Right hindlimb (tissue), 1 donor: ENCODE measurements at regions not wholly inside any gene's neighbourhood (a gene's known extent, or its start where the extent isn't known, plus 50 kb on each side); places are given as distances from the start of the nearest gene placed in this dataset.
"Not testable (repeated sequence)": the region's sequence is repeated elsewhere in the genome, so short reads cannot be mapped to it uniquely, and the experiment has no call there.

Experiments
- DNase-seq: peaks from one replicate; pipeline ENCODE4 v3.0.0-alpha.2; 2018

GRCh38 chr3:153762411-153763235 is 358.6 kb upstream of the ARHGEF26 start:
- DNase-seq = no peak

DNA sequence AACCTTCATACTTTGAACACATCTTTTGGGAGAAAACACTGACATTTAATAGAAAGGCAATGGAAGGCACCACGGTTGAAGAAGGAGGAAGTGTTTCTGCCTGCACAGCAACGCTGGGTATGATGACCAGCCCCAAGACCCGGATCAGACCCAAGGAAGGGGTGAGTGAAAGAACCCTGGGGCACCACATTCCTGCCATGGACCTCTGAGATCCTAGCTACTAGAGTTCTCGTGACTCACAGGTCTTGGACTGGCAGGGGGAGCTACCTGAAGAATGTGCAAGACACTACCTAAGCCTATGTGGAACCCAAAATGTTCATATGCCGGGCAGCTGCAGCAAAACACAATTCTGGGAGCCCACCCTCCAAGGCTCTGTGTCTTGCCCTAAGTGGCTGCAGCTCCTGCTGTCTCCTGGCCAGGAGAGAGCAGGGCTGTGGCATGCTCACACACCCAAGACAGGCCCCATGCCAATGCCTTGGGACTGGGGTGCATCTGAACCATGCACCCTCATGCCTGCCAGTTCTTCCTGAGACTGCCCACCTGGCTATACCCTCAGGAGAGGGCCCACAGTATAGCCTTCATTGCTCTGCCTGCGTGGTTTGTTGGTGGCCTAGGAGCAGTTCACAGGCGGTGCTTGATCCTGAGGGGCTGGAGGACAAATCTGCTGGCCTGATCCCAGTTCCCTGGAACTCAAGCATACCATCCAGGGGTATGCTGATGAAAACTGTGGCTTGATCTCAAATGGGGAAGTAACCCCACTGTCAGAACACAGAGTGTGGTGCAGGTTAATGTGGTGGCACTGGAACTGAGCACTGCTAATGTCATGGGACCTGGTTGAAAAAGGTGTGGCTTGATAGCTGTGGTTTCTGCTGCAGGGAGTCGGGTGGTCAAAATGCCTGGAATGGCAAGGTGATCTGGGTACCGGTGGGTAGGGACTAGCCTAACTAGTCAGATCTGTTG is 353.3 kb upstream of the ARHGEF26 start:
- DNase-seq = no peak

GRCh38 chr3:153768561-153769469 is 352.4 kb upstream of the ARHGEF26 start:
- DNase-seq = no peak

- peak; percentile 84 for DNase-seq
These were observed 338.1 kb upstream of the ARHGEF26 start for GRCh38 chr3:153783106-153783505.

DNA sequence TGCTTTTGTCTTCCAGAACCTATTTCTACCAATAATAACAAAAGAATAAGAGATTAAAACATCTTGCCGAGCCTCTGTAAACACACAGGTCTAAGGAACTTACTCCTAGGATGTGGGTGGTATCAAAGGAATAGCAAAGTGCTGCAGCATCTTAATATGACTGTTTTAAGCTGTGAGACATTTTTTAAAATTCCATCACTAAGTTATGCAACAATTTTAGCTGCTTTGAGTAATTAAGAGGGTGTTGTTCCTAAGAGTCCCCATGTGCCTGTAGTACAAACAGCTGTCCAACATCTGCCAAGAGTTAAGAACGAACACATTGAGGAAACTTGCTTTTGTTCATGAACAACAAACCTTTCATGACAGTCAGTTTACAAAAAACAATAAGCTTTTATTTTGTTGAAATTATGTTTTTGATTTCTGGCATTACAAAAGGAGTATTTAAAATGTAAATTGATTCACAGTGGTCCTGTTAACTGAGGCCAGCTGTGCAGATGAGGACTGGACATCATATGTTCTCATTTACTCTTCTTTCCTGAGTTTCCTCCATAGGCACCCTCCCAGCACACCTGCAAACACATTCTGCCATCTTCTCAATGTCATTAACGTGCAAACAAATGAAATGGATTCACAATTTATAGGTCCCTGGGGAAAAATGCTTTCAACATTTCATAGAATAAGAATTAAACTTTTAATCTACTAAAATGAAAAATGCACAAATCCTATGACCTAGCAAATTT is 337.3 kb upstream of the ARHGEF26 start:
- peak; percentile 63 for DNase-seq

- no peak for DNase-seq
These were observed 335.3 kb upstream of the ARHGEF26 start for GRCh38 chr3:153785901-153786300.

DNA sequence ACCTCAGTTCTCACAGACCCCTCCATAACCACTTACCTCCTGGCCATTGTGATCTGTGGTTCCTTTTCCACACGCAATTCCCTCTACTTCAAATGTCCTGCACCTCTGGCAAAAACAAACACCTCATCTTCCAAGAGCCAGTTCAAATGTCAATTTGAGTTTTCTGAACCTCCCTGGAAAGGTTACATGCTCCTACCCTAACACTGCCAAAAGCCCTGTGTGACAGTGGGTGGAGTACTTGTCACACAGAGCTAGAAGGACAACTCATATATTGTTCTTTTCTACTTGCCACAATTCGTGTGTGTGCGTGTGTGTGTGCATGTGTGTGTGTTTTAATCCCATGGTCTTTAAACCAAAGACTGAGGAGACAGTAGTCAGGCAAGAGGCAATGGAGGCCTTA is 331.8 kb upstream of the ARHGEF26 start:
- DNase-seq = no peak

DNA sequence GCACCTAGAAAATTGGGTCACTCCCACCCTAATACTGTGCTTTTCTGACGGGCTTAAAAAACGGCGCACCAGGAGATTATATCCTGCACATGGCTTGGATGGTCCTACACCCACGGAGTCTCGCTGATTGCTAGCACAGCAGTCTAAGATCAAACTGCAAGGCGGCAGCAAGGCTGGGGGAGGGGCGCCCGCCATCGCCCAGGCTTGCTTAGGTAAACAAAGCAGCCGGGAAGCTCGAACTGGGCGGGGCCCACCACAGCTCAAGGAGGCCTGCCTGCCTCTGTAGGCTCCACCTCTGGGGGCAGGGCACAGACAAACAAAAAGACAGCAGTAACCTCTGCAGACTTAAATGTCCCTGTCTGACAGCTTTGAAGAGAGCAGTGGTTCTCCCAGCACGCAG is 324.1 kb upstream of the ARHGEF26 start:
- not testable (repeated sequence) for DNase-seq

GRCh38 chr3:153809097-153809496 is 312.1 kb upstream of the ARHGEF26 start:
- DNase-seq = no peak

DNA sequence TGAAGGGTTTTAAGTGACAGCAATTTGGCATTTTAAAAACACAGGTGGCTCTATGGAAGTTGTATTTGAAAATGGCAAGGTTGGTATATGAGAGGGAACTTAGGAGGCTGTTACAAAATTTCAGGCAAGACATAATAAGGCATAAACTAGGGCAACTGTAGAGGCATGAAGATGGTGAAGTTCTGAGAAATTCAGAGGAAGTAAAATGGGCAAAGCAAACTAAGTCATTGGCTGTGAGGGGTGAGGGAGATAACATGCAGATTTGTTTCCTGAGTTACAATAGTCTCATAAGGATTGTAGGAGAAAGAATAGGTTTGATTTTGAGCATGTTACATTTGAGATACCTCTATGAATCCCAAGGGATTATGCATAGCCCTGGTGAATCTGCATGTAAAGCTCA is 302.9 kb upstream of the ARHGEF26 start:
- no peak for DNase-seq

- DNase-seq = no peak
These were observed 301.2 kb upstream of the ARHGEF26 start for GRCh38 chr3:153820035-153820434.

DNA sequence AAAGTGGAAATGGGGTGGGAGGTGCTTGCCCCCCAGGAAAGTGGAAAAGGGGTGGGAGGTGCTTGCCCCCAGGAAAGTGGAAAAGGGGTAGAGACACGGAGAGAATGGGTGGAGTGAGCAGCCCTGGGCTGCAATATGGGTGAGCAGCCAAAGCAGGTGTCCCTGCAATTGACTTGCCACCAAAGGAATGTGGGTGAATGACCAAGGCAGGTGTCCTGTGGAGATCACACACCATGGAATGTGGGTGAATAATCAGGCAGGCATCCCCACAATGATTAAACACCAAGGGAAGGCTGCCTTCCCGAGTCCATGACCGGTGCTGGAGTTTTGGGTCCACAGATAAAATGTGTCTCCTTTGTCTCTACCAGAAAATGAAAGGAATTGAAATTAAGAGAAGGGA is 292.8 kb upstream of the ARHGEF26 start:
- not testable (repeated sequence) for DNase-seq

- no peak for DNase-seq
These were observed 291.5 kb upstream of the ARHGEF26 start for GRCh38 chr3:153829606-153830170.

DNA sequence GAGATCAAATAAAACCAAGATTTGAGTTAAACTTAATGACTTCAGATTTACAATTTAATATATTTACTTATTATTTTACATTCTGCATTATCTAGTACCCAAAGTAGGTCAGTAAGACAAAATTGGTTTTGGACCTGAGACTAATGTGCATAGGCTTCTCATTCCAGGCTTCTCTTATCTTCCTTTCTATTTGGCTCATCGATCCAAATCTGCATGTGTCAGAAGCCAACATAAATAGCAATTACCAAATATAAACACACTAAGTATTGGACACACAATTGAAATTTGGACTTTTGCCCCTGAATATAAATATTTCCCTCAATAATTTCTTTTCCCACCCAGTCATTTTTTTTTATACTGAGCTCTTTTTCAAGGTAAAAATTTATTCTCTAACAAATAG is 290.6 kb upstream of the ARHGEF26 start:
- no peak for DNase-seq

- DNase-seq = no peak
These were observed 285.6 kb upstream of the ARHGEF26 start for GRCh38 chr3:153835540-153835939.

DNA sequence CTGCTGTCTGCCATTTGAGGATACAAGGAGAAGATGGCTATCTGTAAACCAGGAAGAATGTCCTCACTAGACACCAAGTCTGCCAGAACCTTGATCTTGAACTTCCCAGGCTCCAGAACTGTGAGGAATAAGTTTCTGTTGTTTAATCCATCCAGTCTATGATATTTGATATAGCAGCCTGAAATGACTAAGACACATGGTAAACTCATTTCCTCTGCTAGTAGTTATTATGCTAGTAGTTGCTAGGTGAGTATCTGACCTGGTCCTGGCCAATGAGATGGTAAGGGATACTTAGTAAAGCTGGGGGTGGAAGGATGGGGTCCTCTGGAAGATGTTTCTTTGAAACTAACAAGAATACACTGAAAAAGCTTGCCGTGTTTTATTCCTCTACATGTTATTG is 280.7 kb upstream of the ARHGEF26 start:
- no peak for DNase-seq

DNA sequence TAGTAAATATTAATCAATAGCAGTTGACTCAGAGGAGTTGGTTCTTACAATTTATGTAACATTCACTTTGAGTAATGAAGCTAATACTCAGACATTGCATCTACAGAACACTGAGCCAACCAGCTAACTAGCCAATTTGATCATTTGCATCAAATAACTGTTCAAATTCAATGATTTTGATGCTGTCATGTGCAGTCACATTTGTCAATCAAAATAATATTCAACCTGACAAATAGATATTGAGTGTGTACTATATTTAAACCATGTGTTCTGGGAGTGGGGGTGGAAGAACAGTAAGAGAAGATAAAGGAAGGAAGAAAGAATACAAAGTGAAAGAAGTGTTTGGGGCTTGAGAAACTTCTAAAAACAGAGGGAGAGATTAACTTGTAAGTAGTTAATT is 277.2 kb upstream of the ARHGEF26 start:
- no peak for DNase-seq

GRCh38 chr3:153845311-153845710 is 275.9 kb upstream of the ARHGEF26 start:
- no peak for DNase-seq

DNA sequence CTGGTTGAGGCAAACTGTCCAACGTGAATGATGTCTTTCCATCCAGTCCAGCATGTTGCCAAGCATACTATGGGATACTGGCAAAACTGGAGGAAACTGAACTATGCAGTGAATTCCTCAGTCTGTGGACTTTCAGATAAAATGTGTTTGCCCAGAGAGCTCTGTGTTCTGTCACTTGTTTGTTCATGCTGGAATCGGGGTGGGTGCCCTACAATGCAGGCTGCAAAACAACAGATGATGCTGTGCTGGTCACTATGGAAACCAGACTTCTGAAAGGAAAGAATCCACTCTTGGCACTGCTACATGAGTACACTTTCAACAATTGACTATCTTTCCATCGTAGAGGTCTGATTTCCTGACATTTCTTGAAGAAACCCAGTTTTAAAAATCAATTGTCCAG is 272.5 kb upstream of the ARHGEF26 start:
- no peak for DNase-seq

GRCh38 chr3:153852355-153852754 is 268.8 kb upstream of the ARHGEF26 start:
- no peak for DNase-seq

DNA sequence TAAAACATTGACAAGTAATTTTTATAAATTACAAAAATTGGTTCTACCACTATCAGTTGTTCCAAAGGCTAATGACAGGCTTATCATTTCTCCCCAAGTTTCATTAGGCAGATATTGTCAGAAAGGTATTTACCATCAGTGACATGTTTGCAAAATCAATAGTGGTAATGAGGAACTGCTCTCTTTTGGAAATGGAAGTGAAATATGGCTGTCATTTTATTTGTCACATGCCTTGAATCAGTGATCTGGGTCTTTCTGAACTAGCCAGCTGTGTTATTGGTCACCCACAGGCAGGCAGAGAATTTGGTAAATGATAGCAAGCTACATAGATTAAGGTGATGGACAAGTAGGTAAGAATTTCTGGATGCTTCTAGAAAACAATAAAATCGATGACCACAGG is 268.0 kb upstream of the ARHGEF26 start:
- no peak for DNase-seq

DNA sequence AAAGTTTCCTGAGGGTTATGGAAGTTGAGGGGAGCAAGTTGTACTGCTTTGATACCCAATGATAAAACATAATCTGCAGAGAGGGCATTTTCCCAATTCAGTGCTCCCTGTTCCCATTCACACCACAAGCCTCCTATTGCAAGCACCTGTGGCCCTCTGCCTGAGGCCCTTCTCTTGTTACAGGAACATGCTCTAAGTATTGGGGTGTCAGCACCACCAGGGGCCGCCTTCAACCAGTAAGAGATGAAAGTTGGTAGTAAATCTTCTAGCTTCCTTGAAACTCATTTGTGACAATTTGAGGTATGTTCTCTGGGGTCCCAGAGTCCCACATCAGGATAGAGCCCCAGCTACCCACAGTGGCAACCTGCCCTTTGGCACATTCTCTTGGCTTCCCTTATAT is 265.4 kb upstream of the ARHGEF26 start:
- no peak for DNase-seq
